Body of pancreas (tissue), 4 donors: ENCODE measurements at regions not wholly inside any gene's neighbourhood (a gene's known extent, or its start where the extent isn't known, plus 50 kb on each side); places are given as distances from the start of the nearest gene placed in this dataset.

ENCODE experiments used
- POLR2A ChIP-seq, 3 donors: fragments of 450-650 bp; IDR thresholded peaks; one replicate each; pipeline ENCODE4 v1.6.1; 2016; ENCODE audit warnings: antibody characterized with exemption in 3 of 3, mild to moderate bottlenecking in 2 of 3
- TF ChIP-seq, protein P1 (sequence below), 7 experiments: fragments of 450-650 bp in 4 of 7; fragments of 200-600 bp in 3 of 7; sonication (generic) in 3 of 7; IDR thresholded peaks; one replicate each; pipeline ENCODE4 v1.5.1; 2016 to 2019; ENCODE audit warnings: antibody characterized with exemption in 7 of 7

- no peak for TF ChIP-seq POLR2A (IDR thresholded peaks at IDR 0.05)
- TF ChIP-seq, protein P1, sequence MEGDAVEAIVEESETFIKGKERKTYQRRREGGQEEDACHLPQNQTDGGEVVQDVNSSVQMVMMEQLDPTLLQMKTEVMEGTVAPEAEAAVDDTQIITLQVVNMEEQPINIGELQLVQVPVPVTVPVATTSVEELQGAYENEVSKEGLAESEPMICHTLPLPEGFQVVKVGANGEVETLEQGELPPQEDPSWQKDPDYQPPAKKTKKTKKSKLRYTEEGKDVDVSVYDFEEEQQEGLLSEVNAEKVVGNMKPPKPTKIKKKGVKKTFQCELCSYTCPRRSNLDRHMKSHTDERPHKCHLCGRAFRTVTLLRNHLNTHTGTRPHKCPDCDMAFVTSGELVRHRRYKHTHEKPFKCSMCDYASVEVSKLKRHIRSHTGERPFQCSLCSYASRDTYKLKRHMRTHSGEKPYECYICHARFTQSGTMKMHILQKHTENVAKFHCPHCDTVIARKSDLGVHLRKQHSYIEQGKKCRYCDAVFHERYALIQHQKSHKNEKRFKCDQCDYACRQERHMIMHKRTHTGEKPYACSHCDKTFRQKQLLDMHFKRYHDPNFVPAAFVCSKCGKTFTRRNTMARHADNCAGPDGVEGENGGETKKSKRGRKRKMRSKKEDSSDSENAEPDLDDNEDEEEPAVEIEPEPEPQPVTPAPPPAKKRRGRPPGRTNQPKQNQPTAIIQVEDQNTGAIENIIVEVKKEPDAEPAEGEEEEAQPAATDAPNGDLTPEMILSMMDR (IDR thresholded peaks at IDR 0.05): no peak
Measured at GRCh38 chr13:22229916-22230315, 559.0 kb downstream of the FGF9 start.
